SU-DHL-6 (cell line): ENCODE measurements at regions not wholly inside any gene's neighbourhood (a gene's known extent, or its start where the extent isn't known, plus 50 kb on each side); places are given as distances from the start of the nearest gene placed in this dataset.

Experiments
- CTCF ChIP-seq: fragments of 200-600 bp; sonication (generic); IDR thresholded peaks from one replicate; pipeline ENCODE4 v1.5.1; 2017; ENCODE audit warnings: antibody characterized with exemption, mild to moderate bottlenecking, low read length, moderate library complexity; ENCODE audit not compliant: insufficient read depth, poor library complexity, severe bottlenecking
- EZH2phosphoT487 ChIP-seq: fragments of 200-600 bp; sonication (generic), shearing (Covaris generic); conservative IDR thresholded peaks from 2 replicates; pipeline ENCODE4 v1.6.1; 2018; ENCODE audit warnings: mild to moderate bottlenecking, antibody characterized with exemption, low read length, moderate library complexity, mixed read lengths

- no peak for TF ChIP-seq EZH2phosphoT487
- TF ChIP-seq CTCF, result no peak
Measured at GRCh38 chr13:33497146-33497845, 211.7 kb upstream of the STARD13 start.
